Neuron (in vitro differentiated cells): ENCODE measurements at regions not wholly inside any gene's neighbourhood (a gene's known extent, or its start where the extent isn't known, plus 50 kb on each side); places are given as distances from the start of the nearest gene placed in this dataset.
"Not testable (repeated sequence)": the region's sequence is repeated elsewhere in the genome, so short reads cannot be mapped to it uniquely, and the experiment has no call there.

Experiments used
- H2AFZ ChIP-seq: one replicate; pipeline ENCODE4 v1.6.1; 2013; ENCODE audit warnings: low read depth, mild to moderate bottlenecking, inconsistent platforms, low read length, moderate library complexity
- H3K27me3 ChIP-seq: one replicate; pipeline ENCODE4 v1.6.1; 2013; ENCODE audit warnings: low read length; ENCODE audit not compliant: insufficient read depth
- H3K36me3 ChIP-seq: one replicate; pipeline ENCODE4 v1.6.1; 2013; ENCODE audit warnings: low read length; ENCODE audit not compliant: insufficient read depth
- H3K4me1 ChIP-seq: one replicate; pipeline ENCODE4 v1.6.1; 2013; ENCODE audit warnings: low read length; ENCODE audit not compliant: insufficient read depth
- H3K4me3 ChIP-seq: 2 replicates; pipeline ENCODE4 v1.5.1; 2013; ENCODE audit warnings: mild to moderate bottlenecking, low read length, moderate library complexity
- H3K9me3 ChIP-seq: one replicate; pipeline ENCODE4 v1.6.1; 2013; ENCODE audit warnings: low read length

DNA sequence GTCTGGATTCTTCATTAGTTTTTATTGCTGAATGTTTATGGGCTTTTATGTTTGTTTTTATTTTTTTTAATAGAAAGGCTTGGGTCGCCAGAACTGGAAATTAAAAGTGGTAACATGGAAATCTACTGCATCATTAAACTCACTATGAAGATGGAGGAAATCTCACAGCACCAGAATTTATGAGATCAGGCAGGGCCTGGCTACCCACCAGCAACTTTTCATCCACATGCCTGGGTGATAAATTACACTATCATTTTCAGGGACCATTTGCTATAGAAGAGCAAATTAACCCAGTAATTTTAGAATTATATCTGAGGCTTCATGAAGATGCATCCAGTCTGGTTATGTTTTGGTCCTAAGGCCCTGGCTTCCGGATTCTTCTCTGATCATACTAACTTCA, 57.8 kb upstream of the PLCB4 start:
- no peak overlapping the region for H2AFZ ChIP-seq
- no peak overlapping the region for H3K4me3 ChIP-seq
- peaks cover 12% of the 10 kb centered on the region for H3K4me1 ChIP-seq
- H3K9me3 ChIP-seq: no peaks in the 10 kb centered on the region
- H3K27me3 ChIP-seq: no peaks in the 10 kb centered on the region
- H3K36me3 ChIP-seq: no peaks in the 10 kb centered on the region

DNA sequence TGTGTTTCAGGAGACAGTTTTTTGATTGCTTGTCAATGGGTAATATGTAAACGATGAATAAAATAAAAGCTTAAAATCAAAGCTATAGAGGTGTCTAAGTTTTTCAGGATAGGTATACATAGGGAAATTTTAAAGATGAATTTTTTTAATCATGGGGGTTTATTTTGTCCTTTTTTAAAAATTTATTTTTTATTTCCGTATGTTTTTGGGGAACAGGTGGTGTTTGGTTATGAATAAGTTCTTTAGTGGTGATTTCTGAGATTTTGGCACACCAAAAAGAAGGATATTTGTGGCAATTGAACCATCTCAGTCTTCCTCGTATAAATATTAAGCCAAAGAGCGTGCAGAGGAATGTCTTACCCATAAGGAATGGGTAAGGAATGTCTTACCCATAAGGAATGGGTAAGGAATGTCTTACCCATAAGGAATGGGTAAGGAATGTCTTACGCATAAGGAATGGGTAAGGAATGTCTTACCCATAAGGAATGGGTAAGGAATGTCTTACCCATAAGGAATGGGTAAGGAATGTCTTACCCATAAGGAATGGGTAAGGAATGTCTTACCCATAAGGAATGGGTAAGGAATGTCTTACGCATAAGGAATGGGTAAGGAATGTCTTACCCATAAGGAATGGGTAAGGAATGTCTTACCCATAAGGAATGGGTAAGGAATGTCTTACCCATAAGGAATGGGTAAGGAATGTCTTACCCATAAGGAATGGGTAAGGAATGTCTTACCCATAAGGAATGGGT, 53.5 kb upstream of the PLCB4 start:
- not testable (repeated sequence) for H3K4me3 ChIP-seq, H3K9me3 ChIP-seq, H2AFZ ChIP-seq, H3K36me3 ChIP-seq, H3K27me3 ChIP-seq
- peaks cover 12% of the 10 kb centered on the region for H3K4me1 ChIP-seq

DNA sequence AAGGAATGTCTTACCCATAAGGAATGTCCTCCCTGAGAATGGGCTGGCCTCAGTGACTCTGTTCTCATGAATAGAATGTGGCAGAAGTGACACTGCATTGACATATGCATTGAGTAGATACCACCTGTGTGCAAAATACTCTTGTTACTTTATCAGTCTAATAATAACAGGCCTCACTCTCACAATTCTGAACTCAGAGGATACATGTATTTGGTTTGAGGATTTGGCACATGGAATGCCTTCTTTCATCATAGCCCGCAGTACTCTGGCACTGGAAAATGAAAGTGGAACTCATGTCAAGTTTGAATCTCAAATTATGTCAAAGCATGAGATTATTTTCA, 52.9 kb upstream of the PLCB4 start:
- Histone ChIP-seq H3K36me3 (no peaks in the 10 kb centered on the region), H3K4me1 (peaks cover 12% of the 10 kb centered on the region), H3K9me3 (no peaks in the 10 kb centered on the region), H3K4me3 (no peak overlapping the region), H2AFZ (no peak overlapping the region), H3K27me3 (no peaks in the 10 kb centered on the region)

DNA sequence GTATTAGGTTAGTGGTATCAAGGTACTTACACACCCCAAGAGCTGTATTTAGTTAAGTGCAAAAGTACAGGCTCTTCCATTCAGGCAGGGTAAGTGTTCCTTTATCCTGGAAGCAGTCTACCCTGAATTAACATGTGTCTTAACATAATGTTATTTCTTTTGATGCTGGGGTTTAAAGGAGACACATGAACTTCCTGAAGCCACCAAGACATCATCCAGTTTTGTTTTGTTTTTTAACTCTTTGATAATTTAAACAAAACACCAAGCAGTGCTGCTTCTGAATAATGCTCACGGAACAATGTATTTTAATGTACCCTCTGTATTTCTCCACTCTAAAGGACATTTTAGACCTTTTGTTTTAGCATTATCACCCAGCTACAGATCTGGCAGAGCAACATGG, 50.5 kb upstream of the PLCB4 start:
- H3K36me3 ChIP-seq: no peaks in the 10 kb centered on the region

More for the DNA sequence above, 50.5 kb upstream of the PLCB4 start:
- H3K4me3 ChIP-seq: no peak overlapping the region
- no peaks in the 10 kb centered on the region for H3K9me3 ChIP-seq
- H3K4me1 ChIP-seq: peaks cover 16% of the 10 kb centered on the region
- no peak overlapping the region for H2AFZ ChIP-seq
- H3K27me3 ChIP-seq: no peaks in the 10 kb centered on the region
